ENCODE measurements at regions not wholly inside any gene's neighbourhood (a gene's known extent, or its start where the extent isn't known, plus 50 kb on each side); places are given as distances from the start of the nearest gene placed in this dataset.

GRCh38 chr5:175380701-175381100 lies 63.3 kb downstream of the DRD1 start:
- TF ChIP-seq, protein P1, sequence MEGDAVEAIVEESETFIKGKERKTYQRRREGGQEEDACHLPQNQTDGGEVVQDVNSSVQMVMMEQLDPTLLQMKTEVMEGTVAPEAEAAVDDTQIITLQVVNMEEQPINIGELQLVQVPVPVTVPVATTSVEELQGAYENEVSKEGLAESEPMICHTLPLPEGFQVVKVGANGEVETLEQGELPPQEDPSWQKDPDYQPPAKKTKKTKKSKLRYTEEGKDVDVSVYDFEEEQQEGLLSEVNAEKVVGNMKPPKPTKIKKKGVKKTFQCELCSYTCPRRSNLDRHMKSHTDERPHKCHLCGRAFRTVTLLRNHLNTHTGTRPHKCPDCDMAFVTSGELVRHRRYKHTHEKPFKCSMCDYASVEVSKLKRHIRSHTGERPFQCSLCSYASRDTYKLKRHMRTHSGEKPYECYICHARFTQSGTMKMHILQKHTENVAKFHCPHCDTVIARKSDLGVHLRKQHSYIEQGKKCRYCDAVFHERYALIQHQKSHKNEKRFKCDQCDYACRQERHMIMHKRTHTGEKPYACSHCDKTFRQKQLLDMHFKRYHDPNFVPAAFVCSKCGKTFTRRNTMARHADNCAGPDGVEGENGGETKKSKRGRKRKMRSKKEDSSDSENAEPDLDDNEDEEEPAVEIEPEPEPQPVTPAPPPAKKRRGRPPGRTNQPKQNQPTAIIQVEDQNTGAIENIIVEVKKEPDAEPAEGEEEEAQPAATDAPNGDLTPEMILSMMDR (IDR thresholded peaks at IDR 0.05), result no peak
- TF ChIP-seq POLR2A (IDR thresholded peaks at IDR 0.05), result no peak
- no peak for TF ChIP-seq POLR2AphosphoS5 (IDR thresholded peaks at IDR 0.05)

All from breast epithelium (tissue), 3 donors.